ENCODE measurements at regions not wholly inside any gene's neighbourhood (a gene's known extent, or its start where the extent isn't known, plus 50 kb on each side); places are given as distances from the start of the nearest gene placed in this dataset.

DNA sequence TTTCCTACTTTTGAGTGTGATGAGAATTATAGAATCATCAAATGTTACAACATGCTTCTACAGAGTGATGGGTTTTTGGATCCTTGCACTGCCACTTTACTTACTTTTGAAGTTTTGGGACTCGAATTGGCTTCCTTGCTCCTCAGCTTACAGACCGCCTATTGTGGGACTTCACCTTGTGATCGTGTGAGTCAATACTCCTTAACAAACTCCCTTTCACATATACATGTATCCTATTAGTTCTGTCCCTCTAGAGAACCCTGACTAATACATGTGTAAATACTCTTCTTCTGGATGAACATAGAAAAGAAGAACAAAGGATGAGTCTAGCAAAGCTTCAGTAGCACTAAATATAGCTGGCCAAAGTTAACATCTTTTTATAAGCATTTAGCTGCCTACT is 98.7 kb upstream of the PDE4D start:
- peaks cover 4 to 6% of the 10 kb centered on the region in 2 experiments for H3K4me1 Mint-ChIP-seq

More for the DNA sequence above, 98.7 kb upstream of the PDE4D start:
- H3K9ac ChIP-seq (ENCODE audit: extremely low read depth, insufficient read length, low read length), result no peak overlapping the region
- no peak overlapping the region for H3K56ac ChIP-seq (ENCODE audit: insufficient read length, low read depth, low read length)
- H2BK120ac ChIP-seq (ENCODE audit: low read depth, low read length, poor library complexity, severe bottlenecking), result no peak overlapping the region
- H4K91ac ChIP-seq (ENCODE audit: insufficient read length, low read depth, low read length), result no peak overlapping the region
- H3K36me3 Mint-ChIP-seq (ENCODE audit: insufficient read depth in 1 of 3, low read depth in 3 of 3), result no peaks in the 10 kb centered on the region
- H3K79me1 ChIP-seq (ENCODE audit: insufficient read depth, low read depth, low read length, poor library complexity, severe bottlenecking), result no peaks in the 10 kb centered on the region
- WGBS (ENCODE audit: extremely low coverage, insufficient read length, low lambda C conversion rate), result no CpG with 5 or more reads among the region's 3 CpGs
- H3K4me1 ChIP-seq (ENCODE audit: insufficient read depth, low read length), result no peaks in the 10 kb centered on the region
- no peak overlapping the region for H3K18ac ChIP-seq (ENCODE audit: insufficient read length, low read depth, low read length)
- H3K27me3 Mint-ChIP-seq (ENCODE audit: low read depth), result no peaks in the 10 kb centered on the region
- TF ChIP-seq, protein P1, sequence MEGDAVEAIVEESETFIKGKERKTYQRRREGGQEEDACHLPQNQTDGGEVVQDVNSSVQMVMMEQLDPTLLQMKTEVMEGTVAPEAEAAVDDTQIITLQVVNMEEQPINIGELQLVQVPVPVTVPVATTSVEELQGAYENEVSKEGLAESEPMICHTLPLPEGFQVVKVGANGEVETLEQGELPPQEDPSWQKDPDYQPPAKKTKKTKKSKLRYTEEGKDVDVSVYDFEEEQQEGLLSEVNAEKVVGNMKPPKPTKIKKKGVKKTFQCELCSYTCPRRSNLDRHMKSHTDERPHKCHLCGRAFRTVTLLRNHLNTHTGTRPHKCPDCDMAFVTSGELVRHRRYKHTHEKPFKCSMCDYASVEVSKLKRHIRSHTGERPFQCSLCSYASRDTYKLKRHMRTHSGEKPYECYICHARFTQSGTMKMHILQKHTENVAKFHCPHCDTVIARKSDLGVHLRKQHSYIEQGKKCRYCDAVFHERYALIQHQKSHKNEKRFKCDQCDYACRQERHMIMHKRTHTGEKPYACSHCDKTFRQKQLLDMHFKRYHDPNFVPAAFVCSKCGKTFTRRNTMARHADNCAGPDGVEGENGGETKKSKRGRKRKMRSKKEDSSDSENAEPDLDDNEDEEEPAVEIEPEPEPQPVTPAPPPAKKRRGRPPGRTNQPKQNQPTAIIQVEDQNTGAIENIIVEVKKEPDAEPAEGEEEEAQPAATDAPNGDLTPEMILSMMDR (conservative IDR thresholded peaks at IDR 0.05), result no peak
- no peak overlapping the region for H2BK15ac ChIP-seq (ENCODE audit: low read depth, low read length)
- no peaks in the 10 kb centered on the region for H3K27me3 ChIP-seq (ENCODE audit: insufficient read depth, low read length)
- no peak overlapping the region for H3K23ac ChIP-seq (ENCODE audit: insufficient read length, low read depth, low read length)
- no peaks in the 10 kb centered on the region for H3K79me2 ChIP-seq (ENCODE audit: insufficient read depth, low read length)
- H3K27ac Mint-ChIP-seq, result no peak overlapping the region
- no peak overlapping the region for H2AK5ac ChIP-seq (ENCODE audit: insufficient read length, low read length)
- no peak overlapping the region for H3K27ac ChIP-seq (ENCODE audit: insufficient read length, low read depth, low read length)
- H2AFZ ChIP-seq (ENCODE audit: low read length), result no peak overlapping the region
- no peak overlapping the region for H3T11ph ChIP-seq (ENCODE audit: low read length)
- no peaks in the 10 kb centered on the region for H3K9me3 ChIP-seq (ENCODE audit: control insufficient read depth, low read depth, low read length)
- no peak overlapping the region for H3K4me3 Mint-ChIP-seq
- no peak overlapping the region for H3K4me2 ChIP-seq (ENCODE audit: insufficient read depth, insufficient read length, low read length)
- no peaks in the 10 kb centered on the region for H3K23me2 ChIP-seq (ENCODE audit: insufficient read length, low read depth, low read length, poor library complexity, severe bottlenecking)
- no peak for DNase-seq
- no peak overlapping the region for H2BK12ac ChIP-seq (ENCODE audit: insufficient read length, low read depth, low read length)
- H2BK20ac ChIP-seq (ENCODE audit: low read depth, low read length, poor library complexity, severe bottlenecking), result no peak overlapping the region
- H4K8ac ChIP-seq (replicated peaks; ENCODE audit: insufficient read length, low read depth, low read length), result no peak overlapping the region
- no peaks in the 10 kb centered on the region for H4K20me1 ChIP-seq (ENCODE audit: control insufficient read depth, insufficient read depth, insufficient read length)
- no peak overlapping the region for H2BK5ac ChIP-seq (ENCODE audit: insufficient read length, low read length)
- H3K14ac ChIP-seq (ENCODE audit: insufficient read depth, low read length), result no peak overlapping the region
- H3K9me3 Mint-ChIP-seq, result no peaks in the 10 kb centered on the region
- no peak overlapping the region for H4K5ac ChIP-seq (ENCODE audit: insufficient read length, low read depth, low read length)
- no peak overlapping the region for H3K4ac ChIP-seq (ENCODE audit: low read depth, low read length)

Data from H9 (cell line).